Stimulated activated naive B cell treated with anti-CD40 and anti-IgM and Interleukin-4, amounts not matched to agents 10 μg/mL and 1 μg/mL and 100 μg/mL, for 72 hours (primary cell): ENCODE measurements at regions not wholly inside any gene's neighbourhood (a gene's known extent, or its start where the extent isn't known, plus 50 kb on each side); places are given as distances from the start of the nearest gene placed in this dataset.

Experiments
- ATAC-seq, 2 donors: fragments of 150-1000 bp; cut with Tn5 transposase; replicated peaks; 2 replicates each; pipeline ENCODE4 v1.10.0; 2021; ENCODE audit warnings: moderate library complexity in 1 of 2
- DNase-seq: peaks from one replicate; pipeline ENCODE4 v3.0.0; 2021
- H3K27ac Mint-ChIP-seq: one replicate; pipeline ENCODE4 v1.8.0; 2022; ENCODE audit warnings: mild to moderate bottlenecking, mixed read lengths
- H3K27me3 Mint-ChIP-seq, 2 donors: one replicate each; pipeline ENCODE4 v1.8.0; 2022; ENCODE audit warnings: mixed read lengths in 2 of 2
- H3K36me3 Mint-ChIP-seq, 2 donors: one replicate each; pipeline ENCODE4 v1.8.0; 2022; ENCODE audit warnings: mixed read lengths in 2 of 2, mild to moderate bottlenecking in 1 of 2
- H3K4me1 Mint-ChIP-seq, 2 donors: one replicate each; pipeline ENCODE4 v1.8.0; 2022; ENCODE audit warnings: mixed read lengths in 2 of 2, mild to moderate bottlenecking in 1 of 2
- H3K4me3 Mint-ChIP-seq, 2 donors: one replicate each; pipeline ENCODE4 v1.8.0; 2022; ENCODE audit warnings: mild to moderate bottlenecking in 2 of 2, mixed read lengths in 2 of 2, moderate library complexity in 1 of 2
- H3K9me3 Mint-ChIP-seq, 2 donors: one replicate each; pipeline ENCODE4 v1.8.0; 2022; ENCODE audit warnings: mixed read lengths in 2 of 2, mild to moderate bottlenecking in 1 of 2

DNA sequence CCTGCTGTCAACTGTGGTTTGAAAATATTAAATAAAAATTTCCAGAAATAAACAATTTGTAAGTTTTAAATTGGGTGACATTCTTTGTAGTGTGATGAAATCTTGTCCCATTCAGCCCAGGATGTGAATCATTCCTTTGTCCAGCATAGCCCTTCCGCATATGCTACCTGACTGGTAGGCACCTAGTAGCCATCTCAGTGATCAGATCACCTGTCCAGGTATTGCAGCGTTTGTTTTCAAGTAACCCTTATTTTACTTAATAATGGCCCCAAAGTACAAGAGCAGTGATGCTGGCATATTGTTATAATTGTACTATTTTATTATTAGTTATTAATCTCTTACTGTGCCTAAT is 351.6 kb upstream of the B3GALT2 start:
- H3K27me3 Mint-ChIP-seq = no peaks in the 10 kb centered on the region
- no peak overlapping the region for H3K4me3 Mint-ChIP-seq
- no peaks in the 10 kb centered on the region for H3K36me3 Mint-ChIP-seq
- peaks cover 20 to 38% of the 10 kb centered on the region in 2 donors for H3K4me1 Mint-ChIP-seq
- no peaks in the 10 kb centered on the region for H3K9me3 Mint-ChIP-seq
- DNase-seq = no peak
- H3K27ac Mint-ChIP-seq = no peak overlapping the region
- no peak for ATAC-seq

DNA sequence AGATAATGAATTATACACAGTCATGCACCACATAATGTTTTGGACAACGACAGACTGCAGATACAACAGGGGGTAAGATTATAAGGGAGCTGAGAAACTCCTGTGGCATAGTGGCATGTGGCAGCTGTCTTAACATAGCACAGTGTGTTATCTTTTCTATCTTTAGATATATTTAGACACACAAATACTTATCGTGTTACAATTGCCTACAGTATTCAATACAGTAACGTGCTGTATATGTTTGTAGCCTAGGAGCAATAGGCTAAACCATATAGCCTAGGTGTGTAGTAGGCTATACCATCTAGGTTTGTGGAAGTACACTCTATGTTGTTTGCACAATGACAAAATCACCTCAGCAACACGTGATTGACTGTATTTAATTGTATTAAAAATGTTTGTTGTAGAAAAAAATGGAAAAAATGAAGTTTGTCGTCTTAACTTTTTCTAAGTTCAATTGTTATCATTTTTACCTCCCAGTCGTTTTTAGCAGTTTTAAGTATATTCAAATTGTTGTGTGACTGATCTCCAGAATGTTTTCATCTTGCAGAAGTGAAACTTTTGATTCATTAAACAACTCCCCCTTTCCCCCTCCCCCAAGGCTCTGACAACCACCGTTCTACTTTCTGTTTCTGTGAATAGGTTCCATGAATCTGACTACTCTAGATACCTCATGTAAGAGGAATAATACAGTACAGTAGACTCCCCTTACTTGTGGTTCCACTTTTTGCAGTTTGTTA is 351.0 kb upstream of the B3GALT2 start:
- DNase-seq (peak; percentile 55), ATAC-seq (peak; percentile 95 to 97)
- no peaks in the 10 kb centered on the region for H3K9me3 Mint-ChIP-seq
- H3K27ac Mint-ChIP-seq = no peak overlapping the region
- H3K4me1 Mint-ChIP-seq = peaks cover 17 to 33% of the 10 kb centered on the region in 2 donors
- H3K36me3 Mint-ChIP-seq = no peaks in the 10 kb centered on the region
- H3K4me3 Mint-ChIP-seq = no peak overlapping the region
- H3K27me3 Mint-ChIP-seq = no peaks in the 10 kb centered on the region

DNA sequence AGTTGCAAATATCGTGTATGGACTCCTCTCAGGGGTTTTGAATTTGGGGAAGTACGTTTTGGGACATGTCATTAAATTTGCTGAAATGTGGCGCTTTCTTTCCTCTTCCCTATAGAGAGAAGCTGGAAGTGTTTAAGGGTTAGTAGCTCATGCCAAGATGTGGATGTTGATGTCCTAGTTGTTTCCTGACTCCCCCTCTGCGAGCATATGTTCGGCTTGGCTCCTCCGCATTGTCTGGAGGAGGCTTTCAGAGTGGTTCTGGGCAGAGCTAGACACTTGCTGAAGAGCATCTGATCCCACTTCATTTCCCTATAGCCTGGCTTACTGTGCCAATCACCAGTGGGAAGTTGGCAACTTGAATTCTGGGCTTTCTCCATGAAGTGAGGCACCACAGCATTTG is 347.4 kb upstream of the B3GALT2 start:
- peaks cover 6 to 16% of the 10 kb centered on the region in 2 donors for H3K4me1 Mint-ChIP-seq
- no peak overlapping the region for H3K4me3 Mint-ChIP-seq
- H3K27ac Mint-ChIP-seq = no peak overlapping the region
- peaks cover 0 to 5% of the 10 kb centered on the region in 2 donors for H3K9me3 Mint-ChIP-seq
- H3K27me3 Mint-ChIP-seq = peaks cover 0 to 4% of the 10 kb centered on the region in 2 donors
- H3K36me3 Mint-ChIP-seq = no peaks in the 10 kb centered on the region
- ATAC-seq (no peak), DNase-seq (no peak)

DNA sequence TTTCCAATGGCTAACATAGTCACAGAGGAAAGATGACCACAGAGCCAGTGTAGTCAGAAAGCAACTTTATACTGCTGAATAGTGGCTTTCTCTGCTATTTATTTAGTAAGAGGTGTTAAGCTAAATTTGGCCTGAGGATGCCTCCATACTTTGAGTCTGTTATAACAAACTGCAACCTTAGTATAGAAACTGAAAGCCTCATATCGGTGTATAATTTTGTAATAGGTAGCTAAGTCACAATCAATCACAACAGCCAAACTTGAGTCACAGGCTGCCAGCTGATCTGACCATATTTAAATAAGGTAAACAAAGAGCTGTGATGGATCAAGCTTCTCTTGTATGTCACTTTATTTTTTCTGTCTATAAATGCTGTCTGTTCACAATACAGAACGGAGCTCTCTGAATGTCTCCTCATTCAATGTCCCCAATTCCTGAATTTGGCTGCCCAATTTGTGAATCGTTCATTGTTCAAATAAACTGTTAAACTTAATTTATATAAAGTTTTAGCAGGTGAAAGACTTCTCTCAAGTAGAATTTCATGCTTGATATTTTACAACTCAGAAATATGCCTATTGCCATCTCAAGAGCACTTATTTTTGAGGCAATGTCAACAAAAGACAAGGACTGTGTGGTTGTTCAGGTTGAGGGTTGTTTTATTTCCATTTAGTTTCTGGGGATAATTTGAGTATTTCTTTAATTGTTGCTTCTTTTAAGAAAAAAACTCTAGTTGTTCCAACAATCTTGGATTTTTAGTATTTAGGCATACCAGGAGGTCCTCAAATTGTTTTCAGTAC is 339.7 kb upstream of the B3GALT2 start:
- H3K27me3 Mint-ChIP-seq = peaks cover 0 to 4% of the 10 kb centered on the region in 2 donors
- no peaks in the 10 kb centered on the region for H3K9me3 Mint-ChIP-seq
- DNase-seq (no peak), ATAC-seq (no peak)
- H3K36me3 Mint-ChIP-seq = no peaks in the 10 kb centered on the region
- H3K27ac Mint-ChIP-seq = no peak overlapping the region
- H3K4me3 Mint-ChIP-seq = no peak overlapping the region
- H3K4me1 Mint-ChIP-seq = no peaks in the 10 kb centered on the region

DNA sequence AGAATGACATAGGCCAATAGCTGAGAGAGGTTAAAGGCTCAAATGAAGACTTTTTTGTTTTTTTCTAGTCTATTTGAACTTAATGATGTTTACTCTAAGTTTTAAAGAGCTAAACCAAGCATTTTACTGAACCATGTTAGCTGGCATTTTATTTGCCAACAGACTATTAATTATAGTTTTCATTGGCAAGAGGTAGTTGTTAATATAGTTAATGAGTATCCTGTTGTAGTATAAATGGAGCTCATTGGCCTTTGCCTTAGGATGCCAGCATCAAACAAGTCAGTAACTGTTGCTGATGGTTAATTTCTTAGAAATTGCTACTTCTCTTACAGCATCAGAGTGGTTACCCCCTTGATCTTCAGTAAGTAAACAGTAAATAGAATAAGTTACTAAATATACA is 339.0 kb upstream of the B3GALT2 start:
- Mint-ChIP-seq H3K36me3 (no peaks in the 10 kb centered on the region), H3K4me1 (no peaks in the 10 kb centered on the region), H3K27me3 (peaks cover 0 to 4% of the 10 kb centered on the region in 2 donors), H3K9me3 (no peaks in the 10 kb centered on the region), H3K4me3 (no peak overlapping the region), H3K27ac (no peak overlapping the region)
- DNase-seq (no peak), ATAC-seq (no peak)

DNA sequence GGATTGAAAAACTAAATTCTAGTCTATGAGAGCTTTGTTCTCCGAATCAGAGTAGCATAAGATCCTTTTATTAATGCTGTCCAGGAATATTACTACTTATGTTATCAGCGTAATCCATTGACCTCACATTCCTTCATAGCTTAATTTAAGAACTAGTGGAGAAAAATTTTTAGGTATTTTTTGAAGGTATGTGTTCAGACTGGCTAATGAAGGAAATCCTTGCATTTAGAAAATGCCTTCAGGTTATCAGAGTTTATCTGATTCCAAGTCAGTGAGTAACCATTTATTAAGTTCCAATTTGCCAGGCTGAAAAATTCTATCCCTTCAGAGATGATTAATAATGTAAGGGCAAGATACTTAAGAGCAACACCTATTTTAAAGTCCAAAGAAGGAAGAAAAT is 338.2 kb upstream of the B3GALT2 start:
- Mint-ChIP-seq H3K9me3 (no peaks in the 10 kb centered on the region), H3K27ac (no peak overlapping the region), H3K4me3 (no peak overlapping the region)

DNA sequence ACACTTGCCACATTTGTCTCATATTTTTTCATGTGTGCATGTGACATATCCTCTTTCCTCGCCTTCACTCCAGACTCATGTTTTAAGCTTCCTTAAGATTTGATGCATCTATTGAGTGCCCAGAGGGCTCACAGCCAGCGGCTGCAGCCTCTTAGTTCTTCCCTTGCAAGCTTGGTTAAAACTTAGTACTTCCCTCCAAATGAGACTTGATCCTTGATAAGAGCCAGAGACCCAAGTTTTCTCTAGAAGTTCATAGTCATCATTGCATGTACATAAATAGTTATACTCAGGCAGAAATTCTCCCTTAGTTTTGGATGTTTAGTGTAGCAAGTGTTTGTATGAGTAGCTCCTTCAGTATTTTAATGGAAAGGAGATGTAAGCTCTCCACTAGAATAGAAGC is 337.6 kb upstream of the B3GALT2 start:
- Mint-ChIP-seq H3K27ac (no peak overlapping the region), H3K27me3 (no peaks in the 10 kb centered on the region), H3K36me3 (no peaks in the 10 kb centered on the region), H3K4me1 (no peaks in the 10 kb centered on the region), H3K9me3 (no peaks in the 10 kb centered on the region), H3K4me3 (no peak overlapping the region)
- DNase-seq = no peak
- no peak for ATAC-seq

More for the DNA sequence above, 338.2 kb upstream of the B3GALT2 start:
- no peaks in the 10 kb centered on the region for H3K36me3 Mint-ChIP-seq
- no peaks in the 10 kb centered on the region for H3K4me1 Mint-ChIP-seq
- peaks cover 0 to 2% of the 10 kb centered on the region in 2 donors for H3K27me3 Mint-ChIP-seq
- DNase-seq (no peak), ATAC-seq (no peak)

DNA sequence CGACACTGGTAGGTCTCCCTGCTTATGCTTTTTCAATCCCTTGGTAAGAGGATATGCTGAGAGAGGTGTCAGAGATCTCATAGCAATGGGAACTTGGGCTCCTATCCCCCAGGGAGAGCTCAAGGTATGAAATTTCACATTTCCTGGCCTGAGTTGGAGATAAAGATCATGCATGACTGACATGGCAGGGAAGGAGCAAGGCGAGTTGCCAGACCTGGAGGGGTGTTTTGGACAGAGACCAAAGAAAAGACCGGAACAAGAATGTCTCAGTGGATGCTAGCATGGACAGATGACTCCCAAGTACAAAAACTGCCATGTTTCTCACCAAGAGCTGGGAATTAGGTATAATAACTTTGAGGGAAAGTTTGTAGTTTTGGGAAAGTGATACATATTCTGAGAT is 334.1 kb upstream of the B3GALT2 start:
- DNase-seq (no peak), ATAC-seq (no peak)
- Mint-ChIP-seq H3K27me3 (no peaks in the 10 kb centered on the region), H3K9me3 (no peaks in the 10 kb centered on the region), H3K4me3 (no peak overlapping the region), H3K36me3 (no peaks in the 10 kb centered on the region), H3K27ac (no peak overlapping the region), H3K4me1 (peaks cover 3 to 5% of the 10 kb centered on the region in 2 donors)

DNA sequence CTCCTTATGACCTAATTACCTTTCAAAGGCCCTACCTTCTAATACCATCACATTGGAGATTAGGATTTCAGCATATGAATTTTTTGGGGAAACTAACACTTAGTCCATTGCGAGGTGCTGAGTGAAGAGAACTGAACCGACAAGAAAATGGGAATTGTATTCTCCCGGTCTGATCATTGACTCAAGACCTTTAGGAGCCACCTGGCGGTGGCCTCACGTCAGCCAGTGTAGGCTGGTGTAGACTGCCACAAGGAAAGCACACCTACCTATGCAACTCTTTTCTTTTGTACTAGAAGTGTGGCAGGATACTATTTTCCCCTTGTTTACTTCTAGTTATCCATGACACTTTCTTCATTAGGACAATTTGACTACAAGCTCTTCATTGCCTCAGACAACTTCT is 333.5 kb upstream of the B3GALT2 start:
- Mint-ChIP-seq H3K27me3 (no peaks in the 10 kb centered on the region), H3K27ac (no peak overlapping the region), H3K4me3 (no peak overlapping the region), H3K36me3 (no peaks in the 10 kb centered on the region), H3K4me1 (peaks cover 3 to 5% of the 10 kb centered on the region in 2 donors), H3K9me3 (no peaks in the 10 kb centered on the region)
- ATAC-seq (no peak), DNase-seq (no peak)

DNA sequence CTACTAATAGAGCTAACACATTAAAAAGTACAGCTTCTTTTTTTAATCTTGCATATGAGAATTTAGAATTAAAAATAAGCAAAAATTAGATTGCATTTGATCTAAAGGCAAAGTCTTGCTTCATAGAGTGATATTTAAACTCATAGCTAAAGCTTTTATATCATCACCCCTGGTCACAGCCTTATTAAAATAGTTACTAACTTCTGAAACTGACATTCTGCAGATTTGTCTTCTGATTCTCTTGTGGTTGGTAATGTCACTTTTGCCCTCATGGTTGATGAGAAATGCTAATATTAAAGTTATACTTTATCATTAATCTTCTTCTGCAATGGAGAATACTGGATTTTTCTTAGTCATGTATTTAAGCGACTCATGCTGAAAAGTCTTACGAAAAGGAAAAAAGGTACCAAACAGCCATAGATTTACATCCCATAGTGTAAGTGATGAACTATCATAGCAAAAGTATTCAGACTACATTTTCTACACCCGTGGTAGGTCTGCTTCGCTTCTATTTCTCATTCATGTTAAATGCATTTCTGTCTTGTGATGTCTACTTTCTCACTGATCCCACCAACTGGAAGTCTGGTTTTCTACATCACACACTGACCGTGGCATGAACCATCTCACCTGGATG is 330.5 kb upstream of the B3GALT2 start:
- Mint-ChIP-seq H3K27ac (no peak overlapping the region), H3K36me3 (peaks cover 0 to 3% of the 10 kb centered on the region in 2 donors), H3K4me1 (peaks cover 4 to 5% of the 10 kb centered on the region in 2 donors), H3K27me3 (peaks cover 0 to 3% of the 10 kb centered on the region in 2 donors), H3K4me3 (no peak overlapping the region), H3K9me3 (peaks cover 2 to 4% of the 10 kb centered on the region in 2 donors)
- ATAC-seq (no peak), DNase-seq (no peak)

DNA sequence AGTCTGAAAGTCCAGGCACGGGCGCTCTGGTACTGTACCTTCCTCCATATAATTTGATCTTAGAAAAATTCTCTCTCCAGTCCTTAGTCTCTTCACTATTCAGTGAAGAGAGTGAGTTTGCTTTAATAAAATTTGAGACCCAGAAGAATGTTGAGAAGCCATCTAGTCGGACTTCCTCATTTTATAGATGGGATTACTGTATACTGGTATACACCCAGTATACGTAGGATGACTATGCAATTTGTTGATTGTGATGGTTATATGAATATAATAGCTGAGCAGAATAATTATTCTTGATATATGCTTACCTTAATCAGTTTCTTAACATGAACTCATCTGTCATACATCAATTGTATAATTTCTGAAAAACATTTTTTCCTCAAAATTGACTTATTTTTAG is 328.0 kb upstream of the B3GALT2 start:
- DNase-seq (no peak), ATAC-seq (no peak)
- Mint-ChIP-seq H3K9me3 (peaks cover 6 to 8% of the 10 kb centered on the region in 2 donors), H3K27me3 (peaks cover 0 to 3% of the 10 kb centered on the region in 2 donors), H3K27ac (no peak overlapping the region), H3K4me1 (peaks cover 4 to 5% of the 10 kb centered on the region in 2 donors), H3K4me3 (no peak overlapping the region), H3K36me3 (peaks cover 0 to 4% of the 10 kb centered on the region in 2 donors)

DNA sequence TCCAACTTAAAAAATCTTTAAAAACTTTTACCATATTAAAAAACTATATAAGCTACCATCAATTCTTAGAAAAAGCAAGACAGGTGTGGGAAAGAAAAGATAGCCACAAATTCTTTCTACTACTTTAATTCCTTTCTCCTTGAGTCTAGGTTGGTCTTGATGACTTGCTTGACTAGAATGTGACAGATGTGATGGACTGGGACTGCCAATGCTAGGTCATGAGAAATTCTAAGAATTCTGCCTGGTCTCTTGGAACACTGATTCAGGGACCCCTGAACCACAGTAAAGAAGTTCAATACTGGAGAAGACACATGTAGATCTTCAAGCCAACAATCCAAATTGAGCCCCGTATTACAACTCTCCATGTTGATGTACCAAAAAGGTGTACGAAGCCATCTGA is 326.6 kb upstream of the B3GALT2 start:
- Mint-ChIP-seq H3K27ac (no peak overlapping the region), H3K4me1 (peaks cover 4 to 5% of the 10 kb centered on the region in 2 donors), H3K9me3 (peaks cover 6 to 8% of the 10 kb centered on the region in 2 donors), H3K4me3 (no peak overlapping the region), H3K27me3 (peaks cover 0 to 3% of the 10 kb centered on the region in 2 donors), H3K36me3 (peaks cover 0 to 4% of the 10 kb centered on the region in 2 donors)
- DNase-seq (no peak), ATAC-seq (no peak)

DNA sequence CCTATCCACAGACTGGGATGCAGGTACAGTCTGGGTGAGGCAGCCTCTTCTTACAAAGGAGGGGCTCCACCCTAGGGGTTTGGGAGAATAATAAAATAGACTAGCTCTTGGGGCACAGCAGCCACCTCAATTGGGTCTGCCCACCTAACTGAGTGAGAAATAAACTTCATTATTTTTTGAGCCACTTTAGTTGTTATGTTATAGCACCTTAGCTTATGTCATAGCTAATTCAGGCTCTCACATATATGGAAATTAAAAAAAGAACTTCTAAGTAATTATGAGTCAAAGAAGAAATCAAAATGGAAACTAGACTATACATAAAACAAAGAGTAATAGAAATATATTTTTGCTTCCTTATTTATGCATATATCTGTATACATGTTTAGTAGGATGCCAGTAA is 318.5 kb upstream of the B3GALT2 start:
- ATAC-seq (no peak), DNase-seq (no peak)
- Mint-ChIP-seq H3K27ac (no peak overlapping the region), H3K27me3 (peaks cover 0 to 4% of the 10 kb centered on the region in 2 donors), H3K4me3 (no peak overlapping the region), H3K4me1 (no peaks in the 10 kb centered on the region), H3K36me3 (no peaks in the 10 kb centered on the region), H3K9me3 (peaks cover 0 to 2% of the 10 kb centered on the region in 2 donors)

DNA sequence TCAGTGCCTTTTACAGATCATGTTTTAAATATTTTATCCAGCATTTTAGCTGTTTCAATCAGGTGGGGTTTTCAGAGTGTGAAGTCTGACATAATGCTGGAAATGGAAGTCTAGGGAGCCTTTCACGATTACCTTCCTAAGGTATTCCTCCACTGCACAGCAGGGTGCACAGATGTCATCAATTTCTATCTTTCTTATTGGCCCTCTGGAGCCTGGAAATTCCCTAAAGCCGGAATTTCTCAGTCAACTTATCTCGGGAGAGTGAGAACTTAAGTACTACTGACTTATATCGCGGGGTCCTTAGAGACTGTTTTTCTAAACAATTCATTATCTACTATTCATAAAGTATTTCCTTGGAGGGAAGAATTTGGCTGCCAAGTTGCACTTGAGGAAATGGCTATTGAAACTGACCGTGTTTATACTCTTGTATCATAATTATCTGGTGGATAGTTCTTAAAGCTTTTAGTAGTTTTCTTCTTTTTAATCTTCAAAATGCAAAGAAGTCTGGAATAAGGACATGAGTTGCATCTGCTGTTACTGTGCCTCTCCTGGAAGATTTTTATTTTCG is 311.8 kb upstream of the B3GALT2 start:
- Mint-ChIP-seq H3K4me3 (no peak overlapping the region), H3K27ac (no peak overlapping the region), H3K4me1 (no peaks in the 10 kb centered on the region), H3K36me3 (no peaks in the 10 kb centered on the region), H3K27me3 (peaks cover 0 to 4% of the 10 kb centered on the region in 2 donors), H3K9me3 (peaks cover 0 to 2% of the 10 kb centered on the region in 2 donors)
- ATAC-seq (no peak), DNase-seq (no peak)
